Body of pancreas (tissue), 4 donors: ENCODE measurements at regions not wholly inside any gene's neighbourhood (a gene's known extent, or its start where the extent isn't known, plus 50 kb on each side); places are given as distances from the start of the nearest gene placed in this dataset.

ENCODE experiments used
- ATAC-seq: fragments of 150-250 bp; one replicate; pipeline ENCODE4 v1.9.1; 2016
- DNase-seq, 4 donors: peaks; one replicate each; pipeline ENCODE4 v3.0.0-alpha.2; 2019
- H3K27ac ChIP-seq, 4 donors: fragments of 200-600 bp; sonication (generic); 1 replicate in 3 of 4; 2 replicates in 1 of 4; pipeline versions ENCODE4 v1.5.1 to v1.6.1; 2016 to 2019; ENCODE audit warnings: mild to moderate bottlenecking in 1 of 4, mixed read lengths in 1 of 4, moderate library complexity in 1 of 4
- H3K27me3 ChIP-seq, 2 donors: fragments of 200-600 bp; sonication (generic); one replicate each; pipeline ENCODE4 v1.6.0; 2016; ENCODE audit warnings: mild to moderate bottlenecking in 1 of 2
- H3K36me3 ChIP-seq, 2 donors: fragments of 200-600 bp; sonication (generic); replicated peaks in 1 of 2; 2 replicates each; pipeline ENCODE4 v1.5.1; 2016; ENCODE audit warnings: low read depth in 2 of 2; ENCODE audit not compliant: insufficient read depth in 1 of 2
- H3K4me1 ChIP-seq: fragments of 200-600 bp; sonication (generic); one replicate; pipeline ENCODE4 v1.6.0; 2016
- H3K4me3 ChIP-seq, 2 donors: fragments of 200-600 bp; sonication (generic); 1 replicate in 1 of 2; 2 replicates in 1 of 2; pipeline ENCODE4 v1.5.1; 2016 to 2019
- H3K9me3 ChIP-seq, 3 donors: fragments of 200-600 bp; sonication (generic); 1 replicate in 2 of 3; 2 replicates in 1 of 3; pipeline ENCODE4 v1.5.1; 2016
- POLR2A ChIP-seq, 3 donors: fragments of 450-650 bp; IDR thresholded peaks; one replicate each; pipeline ENCODE4 v1.6.1; 2016; ENCODE audit warnings: antibody characterized with exemption in 3 of 3, mild to moderate bottlenecking in 2 of 3
- WGBS, 2 donors: methylation state at CpG; one replicate each; pipeline ENCODE4 v1.1.5; 2017; 5-methylcytosine and 5-hydroxymethylcytosine counted together
- intact Hi-C: fragments of 100-400 bp; cut with DNase I; formaldehyde crosslinking; loops from one replicate; pipeline ENCODE4 v1.15.1; 2023
- TF ChIP-seq, protein P1 (sequence below), 7 experiments: fragments of 450-650 bp in 4 of 7; fragments of 200-600 bp in 3 of 7; sonication (generic) in 3 of 7; IDR thresholded peaks; one replicate each; pipeline ENCODE4 v1.5.1; 2016 to 2019; ENCODE audit warnings: antibody characterized with exemption in 7 of 7

DNA sequence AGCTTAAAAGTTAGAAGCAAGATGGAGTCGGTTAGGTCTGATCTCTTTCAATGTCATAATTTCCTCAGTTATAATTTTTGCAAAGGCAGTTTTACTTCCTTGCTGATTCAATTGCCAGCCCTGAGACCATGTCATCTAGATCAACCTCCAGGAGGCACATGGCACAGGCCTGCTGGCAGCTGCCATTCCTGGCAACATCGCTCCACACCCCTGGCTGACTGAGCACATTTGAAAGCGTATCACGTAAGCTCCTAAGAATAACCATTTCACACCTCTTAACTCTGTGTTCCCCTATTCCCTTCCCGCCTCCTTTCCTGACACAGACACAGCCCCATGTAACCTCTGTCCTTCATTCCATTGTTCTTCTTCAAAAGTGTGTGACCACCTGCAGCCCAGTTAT lies 313.9 kb upstream of the CTNNB1 start:
- H3K4me3 ChIP-seq: no peak overlapping the region
- 85 to 94% methylated on average over 5 of the region's 5 CpGs for WGBS, 2 donors
- TF ChIP-seq POLR2A (IDR thresholded peaks at IDR 0.05): no peak
- TF ChIP-seq, protein P1, sequence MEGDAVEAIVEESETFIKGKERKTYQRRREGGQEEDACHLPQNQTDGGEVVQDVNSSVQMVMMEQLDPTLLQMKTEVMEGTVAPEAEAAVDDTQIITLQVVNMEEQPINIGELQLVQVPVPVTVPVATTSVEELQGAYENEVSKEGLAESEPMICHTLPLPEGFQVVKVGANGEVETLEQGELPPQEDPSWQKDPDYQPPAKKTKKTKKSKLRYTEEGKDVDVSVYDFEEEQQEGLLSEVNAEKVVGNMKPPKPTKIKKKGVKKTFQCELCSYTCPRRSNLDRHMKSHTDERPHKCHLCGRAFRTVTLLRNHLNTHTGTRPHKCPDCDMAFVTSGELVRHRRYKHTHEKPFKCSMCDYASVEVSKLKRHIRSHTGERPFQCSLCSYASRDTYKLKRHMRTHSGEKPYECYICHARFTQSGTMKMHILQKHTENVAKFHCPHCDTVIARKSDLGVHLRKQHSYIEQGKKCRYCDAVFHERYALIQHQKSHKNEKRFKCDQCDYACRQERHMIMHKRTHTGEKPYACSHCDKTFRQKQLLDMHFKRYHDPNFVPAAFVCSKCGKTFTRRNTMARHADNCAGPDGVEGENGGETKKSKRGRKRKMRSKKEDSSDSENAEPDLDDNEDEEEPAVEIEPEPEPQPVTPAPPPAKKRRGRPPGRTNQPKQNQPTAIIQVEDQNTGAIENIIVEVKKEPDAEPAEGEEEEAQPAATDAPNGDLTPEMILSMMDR (IDR thresholded peaks at IDR 0.05): no peak
- H3K27ac ChIP-seq: no peak overlapping the region
- H3K36me3 ChIP-seq: no peaks in the 10 kb centered on the region
- intact Hi-C loops: no loop called here
- no peak for ATAC-seq
- DNase-seq: no peak
- no peaks in the 10 kb centered on the region for H3K9me3 ChIP-seq
- peaks cover 9% of the 10 kb centered on the region for H3K4me1 ChIP-seq
- H3K27me3 ChIP-seq: no peaks in the 10 kb centered on the region

- TF ChIP-seq, protein P1 (IDR thresholded peaks at IDR 0.05): no peak
- TF ChIP-seq POLR2A (IDR thresholded peaks at IDR 0.05): no peak
- Histone ChIP-seq H3K27ac (no peak overlapping the region), H3K9me3 (no peaks in the 10 kb centered on the region), H3K4me1 (peaks cover 9% of the 10 kb centered on the region), H3K4me3 (no peak overlapping the region), H3K36me3 (no peaks in the 10 kb centered on the region), H3K27me3 (no peaks in the 10 kb centered on the region)
- ATAC-seq: no peak
- intact Hi-C loops: no loop called here
- WGBS, 2 donors: 73 to 85% methylated on average over 8 of the region's 8 CpGs
- DNase-seq: no peak
Measured at GRCh38 chr3:40886660-40887425, 312.5 kb upstream of the CTNNB1 start.

DNA sequence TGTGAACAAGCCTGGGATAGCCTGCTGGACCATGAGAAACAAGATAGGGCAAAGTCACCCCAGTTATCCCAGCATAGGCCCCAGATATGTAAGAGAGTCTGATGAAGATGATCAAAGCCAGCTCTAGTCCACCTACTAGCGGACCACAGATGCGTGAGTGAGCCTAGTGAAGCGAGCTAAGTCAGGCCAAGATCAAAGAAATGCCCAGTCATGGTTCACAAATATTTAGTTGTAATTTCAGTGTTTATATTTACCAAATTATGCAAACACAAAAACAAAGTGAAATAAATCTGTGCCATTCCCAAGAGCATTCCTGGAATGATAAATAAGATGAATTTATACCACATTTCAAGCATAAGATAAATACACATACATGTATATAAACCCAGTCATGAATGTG lies 308.1 kb upstream of the CTNNB1 start:
- H3K4me3 ChIP-seq: no peak overlapping the region
- H3K36me3 ChIP-seq: no peaks in the 10 kb centered on the region
- no peaks in the 10 kb centered on the region for H3K4me1 ChIP-seq
- no peak for ATAC-seq
- H3K27ac ChIP-seq: no peak overlapping the region
- TF ChIP-seq, protein P1 (IDR thresholded peaks at IDR 0.05): no peak
- TF ChIP-seq POLR2A (IDR thresholded peaks at IDR 0.05): no peak
- no peaks in the 10 kb centered on the region for H3K27me3 ChIP-seq
- H3K9me3 ChIP-seq: no peaks in the 10 kb centered on the region
- intact Hi-C loops: no loop called here
- WGBS, 2 donors: 93 to 95% methylated on average over 3 of the region's 3 CpGs
- DNase-seq: no peak

GRCh38 chr3:40895109-40895508 lies 304.2 kb upstream of the CTNNB1 start:
- no peak for ATAC-seq
- H3K4me3 ChIP-seq: no peak overlapping the region
- 67 to 79% methylated on average over 4 of the region's 4 CpGs for WGBS, 2 donors
- intact Hi-C loops: no loop called here
- no peak for DNase-seq
- no peaks in the 10 kb centered on the region for H3K36me3 ChIP-seq
- no peaks in the 10 kb centered on the region for H3K9me3 ChIP-seq
- no peaks in the 10 kb centered on the region for H3K4me1 ChIP-seq
- H3K27ac ChIP-seq: no peak overlapping the region
- no peak for TF ChIP-seq POLR2A (IDR thresholded peaks at IDR 0.05)
- TF ChIP-seq, protein P1 (IDR thresholded peaks at IDR 0.05): no peak
- H3K27me3 ChIP-seq: no peaks in the 10 kb centered on the region

DNA sequence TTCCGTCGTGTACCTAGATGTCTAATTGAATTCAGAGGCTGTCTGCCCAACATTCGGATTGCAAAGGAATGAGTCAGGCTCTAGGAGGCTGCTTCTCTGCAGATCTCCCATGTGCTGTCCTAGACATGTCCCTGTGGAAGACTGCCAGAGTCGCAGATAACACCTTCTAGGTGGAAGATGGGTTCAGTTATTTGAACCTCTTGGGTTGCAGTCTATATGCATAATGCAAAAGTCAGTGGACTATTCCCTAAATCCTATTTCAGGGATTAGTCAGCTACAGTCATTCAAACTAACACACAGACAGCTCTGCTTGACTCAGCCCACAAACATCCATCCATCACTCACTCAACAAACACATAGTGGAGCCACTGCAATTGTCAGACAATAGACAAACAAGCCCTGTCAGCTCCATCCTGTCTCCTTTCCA lies 300.0 kb upstream of the CTNNB1 start:
- Histone ChIP-seq H3K36me3 (no peaks in the 10 kb centered on the region), H3K4me1 (no peaks in the 10 kb centered on the region), H3K4me3 (no peak overlapping the region), H3K27me3 (no peaks in the 10 kb centered on the region), H3K9me3 (no peaks in the 10 kb centered on the region), H3K27ac (no peak overlapping the region)
- TF ChIP-seq, protein P1 (IDR thresholded peaks at IDR 0.05): no peak
- no peak for ATAC-seq
- intact Hi-C loops: no loop called here
- WGBS, 2 donors: 72 to 80% methylated on average over 4 of the region's 4 CpGs
- no peak for DNase-seq
